HepG2 (cell line): ENCODE measurements at regions not wholly inside any gene's neighbourhood (a gene's known extent, or its start where the extent isn't known, plus 50 kb on each side); places are given as distances from the start of the nearest gene placed in this dataset.

Experiments used
- ATAC-seq: fragments of 200-7000 bp; cut with Tn5 transposase; 3 replicates; pipeline ENCODE4 v1.9.1; 2020; ENCODE audit warnings: mild to moderate bottlenecking, moderate library complexity
- BruUV-seq: library from RNA; stranded (reverse); fragments of 400-500 nt; replicated peaks from 2 replicates; lab custom pipeline; 2021; lab: Mats Ljungman, UMichigan
- CTCF ChIA-PET: fragments of 300-600 bp; formaldehyde crosslinking; extraction: SDS; loops from one replicate; lab custom pipeline; 2021; ENCODE audit warnings: low total read pairs, inconsistent platforms, low intra/inter-chr PET ratio; lab: Yijun Ruan, JAX
- POLR2A ChIA-PET: fragments of 350-600 bp; sonication (Branson Sonifier 250); formaldehyde crosslinking; loops from one replicate; lab custom pipeline; 2020; ENCODE audit warnings: antibody characterized with exemption, inconsistent platforms; lab: Yijun Ruan, JAX
- DNase-seq: peaks from one replicate; pipeline ENCODE4 v3.0.0-alpha.2; 2015; ENCODE audit warnings: low spot score
- FAIRE-seq: peaks from 3 replicates; lab custom pipeline; 2011; peaks lifted over from hg19 to GRCh38; lab: Jason Lieb, UNC
- H2AFZ ChIP-seq: one replicate; pipeline ENCODE4 v1.6.1; 2011; ENCODE audit warnings: low read length, inconsistent platforms
- H3K27ac ChIP-seq: fragments of 300-600 bp; 3 replicates; pipeline ENCODE4 v1.8.0; 2011; ENCODE audit warnings: mixed run types, mild to moderate bottlenecking, mixed read lengths, low read length, inconsistent platforms; ENCODE audit not compliant: insufficient read depth; ENCODE audit errors: extremely low read length
- H3K27me3 ChIP-seq, 2 experiments: fragments of 200-600 bp in 1 of 2; 2 replicates in 1 of 2; 3 replicates in 1 of 2; pipeline versions ENCODE4 v1.6.0 to v1.8.0; 2011; ENCODE audit warnings: low read length in 2 of 2, mild to moderate bottlenecking in 2 of 2, moderate library complexity in 2 of 2, inconsistent platforms in 1 of 2; ENCODE audit not compliant: insufficient read depth in 2 of 2, control insufficient read depth in 1 of 2
- H3K36me3 ChIP-seq, 2 experiments: fragments of 200-600 bp in 1 of 2; replicated peaks in 1 of 2; 2 replicates in 1 of 2; 3 replicates in 1 of 2; pipeline versions ENCODE4 v1.5.1 to v1.8.0; 2011; ENCODE audit warnings: low read length in 2 of 2, inconsistent platforms in 1 of 2; ENCODE audit not compliant: insufficient read depth in 2 of 2, control insufficient read depth in 1 of 2
- H3K4me1 ChIP-seq: 2 replicates; pipeline ENCODE4 v1.5.1; 2012; ENCODE audit warnings: low read length, inconsistent platforms; ENCODE audit not compliant: insufficient read depth
- H3K4me2 ChIP-seq: 2 replicates; pipeline ENCODE4 v1.6.0; 2011; ENCODE audit warnings: low read depth, low read length, inconsistent platforms
- H3K4me3 ChIP-seq, 3 experiments: fragments of 200-600 bp in 1 of 3; sonication (generic), shearing (Covaris generic) in 1 of 3; replicated peaks in 1 of 3; 2 replicates each; pipeline ENCODE4 v1.5.1; 2011 to 2016; ENCODE audit warnings: low read length in 3 of 3, inconsistent platforms in 2 of 3, low read depth in 2 of 3, mild to moderate bottlenecking in 2 of 3, control low read depth in 1 of 3, mixed read lengths in 1 of 3; ENCODE audit not compliant: insufficient read depth in 1 of 3
- H3K79me2 ChIP-seq: one replicate; pipeline ENCODE4 v1.6.1; 2011; ENCODE audit warnings: low read length, inconsistent platforms; ENCODE audit not compliant: insufficient read depth
- H3K9ac ChIP-seq: 2 replicates; pipeline ENCODE4 v1.6.0; 2011; ENCODE audit warnings: mild to moderate bottlenecking, low read depth, low read length, inconsistent platforms; ENCODE audit not compliant: insufficient read depth
- H3K9me3 ChIP-seq: 2 replicates; pipeline ENCODE4 v1.5.1; 2012; ENCODE audit warnings: mild to moderate bottlenecking, low read length
- H4K20me1 ChIP-seq: 2 replicates; pipeline ENCODE4 v1.6.0; 2011; ENCODE audit warnings: inconsistent platforms, mild to moderate bottlenecking, low read length, moderate library complexity; ENCODE audit not compliant: insufficient read depth
- ATAD3A ChIP-seq: sonication (generic); formaldehyde crosslinking; IDR thresholded peaks from 2 replicates; pipeline ENCODE4 v1.4.0; 2020; ENCODE audit warnings: missing genetic modification reagents
- HNF4A ChIP-seq: sonication (generic); formaldehyde crosslinking; IDR thresholded peaks from 2 replicates; pipeline ENCODE4 v1.4.0; 2020; ENCODE audit warnings: missing genetic modification reagents
- JUNB ChIP-seq: sonication (generic); formaldehyde crosslinking; IDR thresholded peaks from 2 replicates; pipeline ENCODE4 v1.8.0; 2022; ENCODE audit warnings: missing genetic modification reagents, mild to moderate bottlenecking, borderline replicate concordance
- MAFF ChIP-seq: IDR thresholded peaks from 2 replicates; pipeline ENCODE4 v1.6.1; 2011; ENCODE audit warnings: low read depth, low read length, improper control_type of control experiment
- MAFK ChIP-seq, 2 experiments: IDR thresholded peaks in 1 of 2; conservative IDR thresholded peaks in 1 of 2; 2 replicates each; pipeline ENCODE4 v1.6.1; 2011; ENCODE audit warnings: improper control_type of control experiment in 2 of 2, low read length in 2 of 2
- MZF1 ChIP-seq: sonication (generic); formaldehyde crosslinking; IDR thresholded peaks from 2 replicates; pipeline ENCODE4 v1.8.1; 2023; ENCODE audit warnings: mild to moderate bottlenecking, missing genetic modification reagents, borderline replicate concordance
- NFE2L1 ChIP-seq: sonication (generic); formaldehyde crosslinking; IDR thresholded peaks from 2 replicates; pipeline ENCODE4 v1.4.0; 2020; ENCODE audit warnings: missing genetic modification reagents, mild to moderate bottlenecking, borderline replicate concordance
- STAG1 ChIP-seq: sonication (generic); formaldehyde crosslinking; IDR thresholded peaks from 2 replicates; pipeline ENCODE4 v1.4.0; 2020; ENCODE audit warnings: missing genetic modification reagents
- ZNF879 ChIP-seq: sonication (generic); formaldehyde crosslinking; IDR thresholded peaks from 2 replicates; pipeline ENCODE4 v1.8.1; 2023; ENCODE audit warnings: missing genetic modification reagents
- WGBS: methylation state at CpG from one replicate; pipeline ENCODE4 v1.1.6; 2017; ENCODE audit warnings: low lambda C conversion rate; 5-methylcytosine and 5-hydroxymethylcytosine counted together
- in situ Hi-C: cut with HindIII; loops from 2 replicates; pipeline ENCODE4 v1.10.0; 2017; ENCODE audit warnings: low pct_unique_long_range_greater_than_20kb; ENCODE audit not compliant: extremely low pct_ligation_motif_present
- intact Hi-C: fragments of 100-400 bp; cut with micrococcal nuclease; formaldehyde crosslinking; loops from one replicate; pipeline ENCODE4 v1.10.0; 2022; ENCODE audit not compliant: unreplicated experiment

DNA sequence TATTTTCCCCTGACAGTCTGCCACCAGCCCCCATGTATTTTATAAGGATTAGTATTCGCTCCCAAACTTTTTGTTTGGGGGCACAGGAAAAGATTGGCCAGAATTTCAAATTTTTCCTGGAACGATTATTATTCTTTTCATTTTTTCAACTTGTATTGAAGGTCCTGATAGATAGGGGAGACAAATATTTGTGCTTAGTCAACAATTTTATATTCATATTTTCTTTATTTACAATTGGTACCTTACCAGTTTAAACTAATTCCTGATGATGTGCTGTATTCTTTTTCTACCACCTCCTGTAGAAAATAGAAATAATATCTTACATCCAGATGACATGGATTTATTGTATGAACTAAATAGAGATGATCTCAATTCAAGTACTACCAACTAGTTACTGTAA is 60.7 kb upstream of the TSLP start:
- TF ChIP-seq MAFK (conservative IDR thresholded peaks at IDR 0.05 in 1 of 2, IDR thresholded peaks at IDR 0.05 in 1 of 2; ENCODE audit: low read length in 2 of 2): peak; percentile 62 to 79
- TF ChIP-seq MAFF: peak; percentile 54; the same call in 1 of the 2 replicates
- TF ChIP-seq ZNF879 (CRISPR knock-in tag): no peak
- Histone ChIP-seq H3K4me2 (no peak overlapping the region), H4K20me1 (no peaks in the 10 kb centered on the region), H3K4me3 (no peak overlapping the region), H3K27me3 (no peaks in the 10 kb centered on the region), H3K79me2 (no peaks in the 10 kb centered on the region), H3K4me1 (no peaks in the 10 kb centered on the region), H2AFZ (no peak overlapping the region), H3K9ac (no peak overlapping the region), H3K9me3 (no peaks in the 10 kb centered on the region), H3K36me3 (no peaks in the 10 kb centered on the region), H3K27ac (no peak overlapping the region)
- 2% methylated on average over 2 of the region's 2 CpGs for WGBS
- POLR2A ChIA-PET: no interaction called here
- FAIRE-seq (no peak), ATAC-seq (no peak), DNase-seq (no peak)
- in situ Hi-C loops: no loop called here
- no TSS peak for BruUV-seq
- CTCF ChIA-PET: no interaction called here
- intact Hi-C loops: no loop called here

DNA sequence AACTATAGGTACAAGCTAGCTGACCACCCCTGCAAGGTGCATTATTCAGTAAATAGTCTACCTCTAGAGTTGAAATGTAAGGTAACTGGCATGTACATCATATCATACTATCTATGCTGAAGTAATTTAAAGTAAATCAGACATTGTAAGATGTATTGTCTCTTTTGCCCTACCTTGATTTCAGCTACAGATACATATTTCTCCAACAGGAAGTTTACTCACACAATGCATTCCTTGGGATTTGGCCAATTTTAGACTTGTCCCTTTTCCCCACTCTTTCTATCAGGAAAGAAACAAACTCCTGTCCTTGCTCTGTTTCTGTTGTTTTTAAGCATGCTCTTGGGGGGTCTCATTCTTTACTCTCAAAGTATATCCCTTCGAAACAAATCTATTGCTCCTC is 58.5 kb upstream of the TSLP start:
- TF ChIP-seq ATAD3A (CRISPR knock-in tag) (no peak), STAG1 (CRISPR knock-in tag) (no peak), NFE2L1 (no peak), HNF4A (CRISPR knock-in tag) (no peak), ZNF879 (CRISPR knock-in tag) (no peak), JUNB (no peak), MZF1 (CRISPR knock-in tag) (no peak)
- WGBS: 0% methylated on average over 1 of the region's 1 CpG
- ChIA-PET CTCF (no interaction called here), POLR2A (no interaction called here)
- Histone ChIP-seq H3K27me3 (no peaks in the 10 kb centered on the region), H3K36me3 (no peaks in the 10 kb centered on the region), H3K9me3 (no peaks in the 10 kb centered on the region), H4K20me1 (no peaks in the 10 kb centered on the region), H3K4me2 (no peak overlapping the region), H3K27ac (no peak overlapping the region), H3K4me3 (no peak overlapping the region), H2AFZ (no peak overlapping the region), H3K4me1 (no peaks in the 10 kb centered on the region), H3K79me2 (no peaks in the 10 kb centered on the region), H3K9ac (no peak overlapping the region)
- ATAC-seq: no peak
- BruUV-seq: no TSS peak
- no peak for DNase-seq
- intact Hi-C loops: no loop called here
- in situ Hi-C loops: no loop called here
- no peak for FAIRE-seq
